ENCODE measurements at regions not wholly inside any gene's neighbourhood (a gene's known extent, or its start where the extent isn't known, plus 50 kb on each side); places are given as distances from the start of the nearest gene placed in this dataset.

DNA sequence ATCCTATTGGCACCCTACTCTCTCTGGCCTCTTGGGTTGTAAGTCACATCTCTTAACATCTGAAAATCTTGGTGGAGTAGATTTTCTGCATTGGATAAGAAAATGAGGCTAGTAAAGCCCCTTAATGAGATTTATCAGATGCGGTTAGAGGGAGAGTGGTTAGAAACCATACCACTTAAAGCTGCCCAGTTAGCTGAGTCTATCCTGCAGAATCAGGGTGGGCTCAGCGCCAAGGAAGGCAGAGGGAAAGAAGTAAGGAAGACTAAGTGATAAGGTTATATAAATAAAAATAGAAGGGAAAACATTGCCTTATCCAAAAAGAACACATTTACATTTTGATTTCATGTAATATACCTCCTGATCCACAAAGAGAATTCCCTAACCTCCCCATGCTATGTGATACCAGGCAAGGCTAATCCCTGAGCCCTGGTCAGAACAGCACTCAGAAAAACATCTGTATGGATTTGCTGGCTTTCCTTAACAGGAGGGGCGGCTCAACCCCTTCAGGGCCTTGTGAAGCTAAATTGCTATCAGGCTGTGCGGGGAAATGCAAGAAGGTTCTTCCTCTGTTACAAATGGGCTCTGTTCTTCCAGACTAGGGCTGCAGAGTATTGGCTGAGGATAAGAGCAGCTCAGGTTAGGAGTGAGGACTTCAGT, 101.7 kb downstream of the SNX19 start:
- no peak for DNase-seq

DNA sequence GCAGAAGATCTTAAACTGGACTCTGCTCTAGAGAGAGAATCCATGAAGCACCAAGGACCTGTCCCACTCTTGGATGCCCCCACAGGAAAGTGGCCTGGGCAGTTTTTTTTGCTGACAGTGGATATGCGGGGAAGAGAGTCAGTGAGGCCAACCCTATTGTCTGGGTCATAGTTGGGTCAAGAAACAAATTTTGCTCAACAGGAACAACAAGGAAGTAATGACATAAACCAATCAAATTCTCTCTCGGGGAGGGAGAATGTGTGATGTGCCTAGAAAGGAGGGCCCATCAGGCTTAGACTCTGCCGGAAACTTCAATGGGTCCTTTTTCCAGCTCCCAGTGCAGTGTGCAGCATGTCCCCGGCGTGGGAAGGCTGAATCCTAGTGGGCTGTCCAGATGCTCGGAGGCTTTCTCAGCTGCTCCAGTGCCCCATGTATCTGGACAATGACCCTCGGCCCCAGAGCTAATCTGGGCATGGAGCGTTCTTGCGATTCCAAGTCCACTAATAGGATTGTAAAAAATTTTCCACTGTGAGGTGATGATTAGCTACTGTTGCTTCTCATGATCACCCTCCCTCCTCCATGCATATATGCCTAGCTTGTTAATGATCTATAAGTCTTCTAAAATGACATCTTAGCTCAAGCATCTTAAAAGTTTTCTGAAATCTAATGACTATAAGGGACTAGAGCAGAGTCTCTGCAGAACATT, 101.0 kb downstream of the SNX19 start:
- DNase-seq = no peak

DNA sequence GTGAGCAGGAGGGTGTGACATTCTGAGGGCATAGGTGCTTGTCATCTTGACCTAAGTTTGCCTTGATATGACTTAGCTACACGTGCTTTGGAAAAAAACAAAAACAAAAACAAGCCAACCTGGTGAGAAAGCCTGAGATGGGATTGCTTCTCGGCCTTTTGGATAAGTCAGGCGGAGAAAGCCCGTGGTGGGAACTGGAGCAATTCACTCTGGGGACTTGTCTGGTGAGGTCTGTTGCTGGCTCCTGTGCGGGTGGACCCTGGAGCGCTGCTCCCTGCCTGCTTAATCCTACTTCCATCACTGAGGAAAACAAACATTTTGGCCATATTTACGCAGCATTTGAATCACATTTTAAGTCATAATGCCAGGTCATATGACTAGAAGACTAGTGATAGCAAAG, 100.3 kb downstream of the SNX19 start:
- no peak for DNase-seq

GRCh38 chr11:130816546-130817329, 99.5 kb downstream of the SNX19 start:
- no peak for DNase-seq

DNA sequence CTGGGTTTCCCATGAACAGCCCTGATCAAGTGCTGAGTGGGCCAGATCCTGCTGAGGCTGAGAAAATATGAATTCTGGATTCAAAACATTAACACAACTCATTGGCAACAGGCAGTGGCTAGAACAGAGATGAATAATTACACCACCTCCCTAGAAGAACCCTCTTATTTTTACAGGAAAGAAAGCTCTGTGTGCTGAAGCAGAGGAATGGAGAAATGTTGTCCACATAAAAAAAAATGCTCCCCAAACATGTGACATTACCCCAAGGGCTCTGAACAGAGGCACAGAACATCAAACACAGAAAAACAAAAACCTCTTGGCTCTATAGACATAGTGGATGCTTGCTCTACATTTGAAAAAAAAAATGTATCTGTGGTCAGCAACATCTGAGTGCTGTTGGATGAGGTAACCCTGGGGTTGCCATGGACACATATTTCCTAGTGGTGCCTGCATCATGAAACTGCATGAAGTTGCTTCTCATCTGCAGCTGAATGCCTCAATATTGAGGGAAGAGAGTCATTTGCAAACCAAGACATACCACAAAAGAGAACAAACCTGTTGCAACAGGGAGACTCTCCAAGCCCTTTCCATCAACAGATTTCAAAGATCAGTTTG, 98.8 kb downstream of the SNX19 start:
- no peak for DNase-seq

DNA sequence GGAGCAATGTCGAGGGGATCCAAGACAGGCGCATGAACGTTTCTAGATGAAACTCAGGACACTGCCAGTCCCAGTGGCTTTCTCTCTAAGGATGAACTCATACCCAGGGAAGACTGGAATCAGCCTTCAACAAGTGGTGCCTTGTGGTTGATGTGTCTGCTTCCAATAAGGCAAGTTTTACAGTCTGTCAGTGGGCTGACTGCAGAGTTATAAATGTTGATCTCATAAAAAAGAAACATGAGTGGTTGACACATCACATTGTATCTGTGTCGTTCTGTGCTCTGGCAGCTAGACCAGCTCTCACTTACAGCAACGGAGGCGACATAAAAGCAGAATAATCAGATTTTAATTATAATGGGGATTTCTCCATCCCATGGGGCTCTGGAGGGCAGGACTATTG, 96.7 kb downstream of the SNX19 start:
- no peak for DNase-seq

All from DMS153 (cell line).